A673 (cell line): ENCODE measurements at regions not wholly inside any gene's neighbourhood (a gene's known extent, or its start where the extent isn't known, plus 50 kb on each side); places are given as distances from the start of the nearest gene placed in this dataset.

Experiments
- EZH2 ChIP-seq: fragments of 200-600 bp; sonication (generic); IDR thresholded peaks from 2 replicates; pipeline ENCODE4 v1.6.1; 2017; ENCODE audit warnings: borderline replicate concordance, low read depth, mild to moderate bottlenecking, mixed read lengths, antibody characterized with exemption, low read length; ENCODE audit not compliant: poor library complexity, severe bottlenecking
- TF ChIP-seq, protein P1 (sequence below): fragments of 300-800, 200-600 bp; sonication (generic); conservative IDR thresholded peaks from 2 replicates; pipeline ENCODE4 v1.5.1; 2017; ENCODE audit warnings: low read depth, mild to moderate bottlenecking, antibody characterized with exemption, low read length, moderate library complexity, mixed read lengths

DNA sequence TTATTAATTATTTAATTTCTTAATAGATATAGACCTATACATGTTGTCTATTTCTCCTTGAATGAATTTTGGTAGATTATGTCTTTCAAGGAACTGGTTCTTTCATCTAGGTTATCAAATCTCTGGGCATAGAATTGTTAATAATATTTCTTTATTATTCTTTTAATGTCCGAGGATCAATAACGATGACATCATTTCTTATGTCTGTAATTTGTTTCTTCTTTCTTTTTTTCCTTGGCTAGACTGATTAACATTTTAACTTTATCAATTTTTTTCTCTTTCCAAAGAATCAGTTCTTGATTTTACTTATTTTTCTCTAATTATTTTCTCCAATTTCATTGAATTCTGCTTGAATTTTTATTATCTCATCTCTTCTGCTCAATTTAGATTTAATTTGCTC lies 156.0 kb downstream of the ISL1 start:
- TF ChIP-seq, protein P1, sequence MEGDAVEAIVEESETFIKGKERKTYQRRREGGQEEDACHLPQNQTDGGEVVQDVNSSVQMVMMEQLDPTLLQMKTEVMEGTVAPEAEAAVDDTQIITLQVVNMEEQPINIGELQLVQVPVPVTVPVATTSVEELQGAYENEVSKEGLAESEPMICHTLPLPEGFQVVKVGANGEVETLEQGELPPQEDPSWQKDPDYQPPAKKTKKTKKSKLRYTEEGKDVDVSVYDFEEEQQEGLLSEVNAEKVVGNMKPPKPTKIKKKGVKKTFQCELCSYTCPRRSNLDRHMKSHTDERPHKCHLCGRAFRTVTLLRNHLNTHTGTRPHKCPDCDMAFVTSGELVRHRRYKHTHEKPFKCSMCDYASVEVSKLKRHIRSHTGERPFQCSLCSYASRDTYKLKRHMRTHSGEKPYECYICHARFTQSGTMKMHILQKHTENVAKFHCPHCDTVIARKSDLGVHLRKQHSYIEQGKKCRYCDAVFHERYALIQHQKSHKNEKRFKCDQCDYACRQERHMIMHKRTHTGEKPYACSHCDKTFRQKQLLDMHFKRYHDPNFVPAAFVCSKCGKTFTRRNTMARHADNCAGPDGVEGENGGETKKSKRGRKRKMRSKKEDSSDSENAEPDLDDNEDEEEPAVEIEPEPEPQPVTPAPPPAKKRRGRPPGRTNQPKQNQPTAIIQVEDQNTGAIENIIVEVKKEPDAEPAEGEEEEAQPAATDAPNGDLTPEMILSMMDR, result no peak
- no peak for TF ChIP-seq EZH2
